Thymus (tissue), 11 donors: ENCODE measurements at regions not wholly inside any gene's neighbourhood (a gene's known extent, or its start where the extent isn't known, plus 50 kb on each side); places are given as distances from the start of the nearest gene placed in this dataset.
"Not testable (repeated sequence)": the region's sequence is repeated elsewhere in the genome, so short reads cannot be mapped to it uniquely, and the experiment has no call there.

Experiments
- DNase-seq, 9 donors: peaks; one replicate each; pipeline ENCODE4 v3.0.0-alpha.2; 2013; ENCODE audit warnings: low spot score in 9 of 9, low read depth in 6 of 9, missing footprints in 1 of 9
- H3K27ac ChIP-seq, 2 donors: one replicate each; pipeline ENCODE4 v1.5.1; 2013; ENCODE audit warnings: control low read depth in 1 of 2, low read depth in 1 of 2, low read length in 1 of 2, mild to moderate bottlenecking in 1 of 2, moderate library complexity in 1 of 2
- H3K27me3 ChIP-seq, 2 donors: one replicate each; pipeline ENCODE4 v1.5.1; 2013; ENCODE audit warnings: low read length in 1 of 2; ENCODE audit not compliant: control insufficient read depth in 2 of 2, insufficient read depth in 1 of 2
- H3K36me3 ChIP-seq, 2 donors: one replicate each; pipeline ENCODE4 v1.5.1; 2013; ENCODE audit warnings: low read length in 1 of 2, mild to moderate bottlenecking in 1 of 2, moderate library complexity in 1 of 2; ENCODE audit not compliant: control insufficient read depth in 2 of 2, insufficient read depth in 2 of 2
- H3K4me1 ChIP-seq, 2 donors: one replicate each; pipeline ENCODE4 v1.5.1; 2013; ENCODE audit warnings: low read length in 2 of 2; ENCODE audit not compliant: control insufficient read depth in 2 of 2, insufficient read depth in 2 of 2
- H3K4me3 ChIP-seq, 2 donors: one replicate each; pipeline ENCODE4 v1.5.1; 2013; ENCODE audit warnings: low read length in 2 of 2, control low read depth in 1 of 2, mild to moderate bottlenecking in 1 of 2
- H3K9me3 ChIP-seq, 2 donors: one replicate each; pipeline ENCODE4 v1.5.1; 2013; ENCODE audit warnings: low read length in 1 of 2, mild to moderate bottlenecking in 1 of 2; ENCODE audit not compliant: control insufficient read depth in 2 of 2, insufficient read depth in 1 of 2
- WGBS: extraction: QIAGEN DNeasy Blood & Tissue Kit; methylation state at CpG from one replicate; pipeline ENCODE4 v1.1.7; 2013; 5-methylcytosine and 5-hydroxymethylcytosine counted together
- donor health status: healthy.

DNA sequence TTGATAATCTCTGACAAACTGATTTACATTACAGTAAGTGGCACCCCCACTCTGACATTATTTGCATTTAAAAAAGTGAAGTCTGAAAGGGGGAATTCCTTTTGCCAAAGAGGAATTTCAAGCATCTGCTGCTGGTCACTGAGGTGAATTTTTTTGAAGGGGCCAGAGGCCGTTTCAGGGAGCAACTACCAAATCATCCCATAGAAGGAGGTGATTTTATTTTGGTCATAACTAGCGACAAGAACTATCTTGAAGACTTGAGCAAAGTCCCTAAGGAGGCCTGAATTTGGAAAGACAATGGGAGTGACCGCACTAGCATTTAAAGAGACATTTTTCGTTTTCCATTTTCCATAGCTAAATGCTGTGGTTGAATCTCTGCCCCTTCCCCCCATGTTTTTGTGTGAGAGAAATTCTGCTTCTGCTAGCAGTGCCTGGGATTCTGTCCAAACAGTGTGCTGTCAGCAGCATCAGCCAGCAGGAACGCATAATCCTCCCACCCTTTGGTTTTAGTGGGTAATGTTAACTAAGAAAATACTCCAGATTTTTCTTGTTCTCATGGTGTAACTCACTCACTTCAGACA lies 110.1 kb upstream of the MED14 start:
- WGBS: 89% methylated on average over 5 of the region's 5 CpGs
- H3K4me1 ChIP-seq: no peaks in the 10 kb centered on the region
- no peak overlapping the region for H3K27ac ChIP-seq
- no peaks in the 10 kb centered on the region for H3K27me3 ChIP-seq
- H3K36me3 ChIP-seq: no peaks in the 10 kb centered on the region
- H3K4me3 ChIP-seq: no peak overlapping the region
- H3K9me3 ChIP-seq: no peaks in the 10 kb centered on the region
- DNase-seq: no peak

DNA sequence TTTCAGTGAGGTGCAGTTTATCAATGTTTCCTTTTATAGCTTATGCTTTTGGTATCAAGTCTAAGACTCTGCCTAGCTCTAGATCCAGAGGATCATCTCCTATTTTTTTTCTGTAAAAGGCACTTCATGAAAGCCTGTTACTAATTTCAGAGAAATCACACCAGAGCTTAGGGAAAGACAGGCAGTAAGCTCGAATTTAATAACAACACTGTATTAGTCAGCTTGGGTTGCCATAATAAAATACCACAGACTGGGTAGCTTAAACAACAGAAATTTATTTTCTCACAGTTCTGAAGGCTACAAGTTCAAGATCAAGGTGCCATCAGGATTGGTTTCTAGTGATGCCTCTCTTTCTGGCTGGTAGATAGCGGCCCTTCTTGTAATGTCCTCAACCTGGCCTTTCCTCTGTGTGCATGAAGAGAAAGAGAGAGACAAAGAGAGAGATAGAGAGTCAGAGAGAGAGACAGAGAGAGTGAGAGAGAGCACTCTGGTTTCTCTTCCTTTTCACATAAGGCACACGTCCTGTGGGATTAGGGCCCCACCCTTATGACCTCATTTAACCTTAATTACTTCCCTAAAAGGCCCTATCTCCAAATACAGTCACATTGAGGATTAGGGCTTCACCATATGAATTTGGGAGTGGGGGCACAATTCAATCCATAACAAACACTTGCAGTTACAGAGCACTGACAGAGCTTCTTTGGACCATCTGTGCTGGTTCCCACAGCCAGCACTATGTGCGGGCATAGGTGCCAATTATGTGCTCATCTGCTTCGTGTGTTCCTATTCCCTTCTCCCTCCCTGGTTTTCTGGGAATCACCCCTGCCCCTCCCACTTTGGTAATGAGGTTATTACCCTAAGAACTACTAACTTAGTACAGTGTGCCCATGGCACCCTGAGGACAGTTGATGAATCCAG lies 114.8 kb upstream of the MED14 start:
- Histone ChIP-seq H3K4me3 (no peak overlapping the region), H3K9me3 (no peaks in the 10 kb centered on the region), H3K4me1 (no peaks in the 10 kb centered on the region), H3K27ac (no peak overlapping the region), H3K27me3 (no peaks in the 10 kb centered on the region), H3K36me3 (no peaks in the 10 kb centered on the region)
- WGBS: 97% methylated on average over 5 of the region's 5 CpGs
- no peak for DNase-seq

GRCh38 chrX:40852586-40852985 lies 117.2 kb upstream of the MED14 start:
- H3K4me3 ChIP-seq: no peak overlapping the region
- H3K36me3 ChIP-seq: no peaks in the 10 kb centered on the region
- no peak for DNase-seq
- H3K27me3 ChIP-seq: no peaks in the 10 kb centered on the region
- no peaks in the 10 kb centered on the region for H3K4me1 ChIP-seq
- no peak overlapping the region for H3K27ac ChIP-seq
- H3K9me3 ChIP-seq: no peaks in the 10 kb centered on the region

DNA sequence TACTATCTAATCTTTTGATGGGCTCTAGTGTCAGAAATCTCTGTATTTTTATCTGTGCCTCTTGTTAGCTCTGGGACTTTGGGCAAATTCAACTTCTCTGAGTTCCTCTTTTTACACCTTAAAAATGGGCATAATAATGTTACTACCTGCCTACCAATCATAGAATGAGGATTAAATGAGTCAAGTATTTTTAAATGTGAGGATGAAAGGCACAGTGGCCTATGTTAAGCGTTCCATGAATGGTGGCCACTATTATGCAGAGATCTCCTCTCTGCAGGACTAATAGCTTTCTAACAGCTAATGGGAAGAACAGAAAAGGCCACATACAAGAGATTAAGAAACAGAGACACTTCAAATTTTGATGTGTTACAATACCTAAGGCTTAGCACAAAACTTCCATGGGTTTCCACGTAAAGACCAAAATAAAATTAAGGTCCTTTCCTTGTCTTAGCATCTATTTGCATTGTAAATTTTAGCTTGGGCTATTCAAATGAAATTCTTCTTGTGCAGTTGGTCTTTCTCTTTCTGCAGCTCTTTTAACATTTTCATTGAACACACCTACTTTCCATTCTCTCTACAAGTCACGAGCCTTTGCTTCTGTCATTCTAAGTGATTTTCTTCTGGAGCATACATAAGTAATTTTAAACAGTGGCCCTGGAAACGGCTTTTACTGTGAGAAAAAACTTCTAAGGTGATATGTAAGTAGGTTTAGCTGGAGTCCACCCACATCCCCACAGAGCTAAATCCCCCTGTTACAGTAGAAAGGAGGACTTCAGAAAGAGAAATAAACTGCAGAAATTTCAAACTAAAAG lies 117.9 kb upstream of the MED14 start:
- Histone ChIP-seq H3K9me3 (no peaks in the 10 kb centered on the region), H3K36me3 (no peaks in the 10 kb centered on the region), H3K4me1 (no peaks in the 10 kb centered on the region), H3K27ac (no peak overlapping the region), H3K4me3 (no peak overlapping the region), H3K27me3 (no peaks in the 10 kb centered on the region)
- 90% methylated on average over 4 of the region's 4 CpGs for WGBS
- DNase-seq: no peak

DNA sequence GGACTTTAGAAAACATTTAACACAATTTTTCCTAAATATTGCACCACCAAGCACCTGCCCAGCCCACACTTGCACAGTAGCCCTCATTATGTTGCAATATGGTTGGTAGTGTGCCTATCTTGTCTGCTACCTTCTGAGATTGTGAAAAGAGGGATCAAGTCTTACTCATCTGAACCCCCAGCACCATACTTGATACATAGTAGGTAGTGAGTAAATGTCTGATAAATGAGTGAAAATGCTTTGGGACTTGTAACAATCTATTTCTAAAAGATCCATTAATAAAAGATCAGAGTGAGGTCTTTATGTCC lies 118.4 kb upstream of the MED14 start:
- Histone ChIP-seq H3K36me3 (no peaks in the 10 kb centered on the region), H3K27me3 (no peaks in the 10 kb centered on the region), H3K27ac (no peak overlapping the region), H3K4me1 (no peaks in the 10 kb centered on the region), H3K4me3 (no peak overlapping the region), H3K9me3 (no peaks in the 10 kb centered on the region)
- no peak for DNase-seq

DNA sequence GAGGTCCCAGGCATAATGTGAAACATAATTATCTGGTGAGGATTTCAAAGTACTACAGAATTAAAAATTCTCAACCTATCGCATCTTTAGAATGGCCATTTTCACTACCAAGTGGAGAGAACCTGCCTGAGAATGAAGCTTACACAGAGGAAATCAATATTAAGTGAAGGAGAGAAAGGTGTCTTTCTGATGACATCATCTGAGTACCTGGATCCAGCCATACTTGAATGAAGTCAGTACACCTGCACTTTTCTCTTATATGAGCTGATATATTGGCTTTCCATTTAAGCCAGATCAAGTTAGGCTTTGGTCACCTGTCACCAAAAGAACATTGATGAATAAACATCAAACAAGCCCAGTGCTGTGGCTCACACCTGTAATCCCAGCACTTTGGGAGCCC lies 118.9 kb upstream of the MED14 start:
- Histone ChIP-seq H3K27me3 (no peaks in the 10 kb centered on the region), H3K36me3 (no peaks in the 10 kb centered on the region), H3K27ac (no peak overlapping the region), H3K4me3 (no peak overlapping the region), H3K4me1 (no peaks in the 10 kb centered on the region), H3K9me3 (no peaks in the 10 kb centered on the region)
- DNase-seq: no peak
- 94% methylated on average over 1 of the region's 1 CpG for WGBS

DNA sequence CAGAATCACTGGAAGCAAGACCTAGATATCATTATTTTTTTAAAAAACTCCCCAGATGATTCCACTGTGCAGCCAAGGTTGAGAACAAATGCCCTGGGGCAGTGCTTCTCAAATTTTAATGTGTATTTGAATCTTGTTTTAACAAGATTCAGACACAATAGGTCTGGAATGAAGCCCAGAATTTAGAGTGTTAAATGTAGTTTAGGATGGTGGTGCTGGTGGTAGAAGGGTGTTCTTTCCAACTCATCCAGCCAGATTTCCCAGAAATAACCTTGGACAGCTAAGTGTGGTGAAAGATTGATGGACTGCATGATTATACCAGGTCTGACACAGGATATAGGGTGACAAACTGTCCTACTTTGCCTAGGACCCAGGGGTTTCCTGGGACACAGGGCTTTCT lies 120.1 kb upstream of the MED14 start:
- no peaks in the 10 kb centered on the region for H3K4me1 ChIP-seq
- DNase-seq: no peak
- H3K27me3 ChIP-seq: no peaks in the 10 kb centered on the region
- H3K4me3 ChIP-seq: no peak overlapping the region
- no peaks in the 10 kb centered on the region for H3K9me3 ChIP-seq
- H3K27ac ChIP-seq: no peak overlapping the region
- no peaks in the 10 kb centered on the region for H3K36me3 ChIP-seq

DNA sequence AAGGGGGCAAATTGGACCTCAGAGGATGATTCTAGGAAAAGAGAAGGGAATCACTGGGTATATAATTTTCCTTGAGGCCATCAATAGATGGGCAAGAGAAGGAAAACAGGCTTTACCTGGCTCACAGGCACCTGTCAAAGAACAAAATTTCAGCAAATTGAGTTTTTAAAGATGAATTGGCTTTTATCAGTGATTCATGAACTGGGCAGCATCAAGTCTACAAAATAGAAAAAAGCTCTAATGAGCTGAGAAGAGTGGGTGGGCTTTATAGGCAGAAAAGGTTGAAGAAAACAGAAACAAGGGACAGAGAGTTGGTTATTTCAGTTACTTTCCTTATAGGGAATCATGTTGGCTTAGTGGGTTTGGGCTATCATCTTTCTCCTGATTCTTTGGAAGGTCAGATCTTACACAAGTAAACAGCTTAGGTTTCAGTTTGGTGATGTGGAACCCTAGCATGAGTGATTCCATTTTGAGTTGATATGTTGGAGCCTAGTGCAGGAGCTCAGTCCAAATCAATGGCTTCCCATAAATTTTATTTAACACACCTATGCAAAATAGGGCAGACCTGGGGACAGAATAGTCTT lies 120.7 kb upstream of the MED14 start:
- Histone ChIP-seq H3K9me3 (no peaks in the 10 kb centered on the region), H3K27ac (no peak overlapping the region), H3K36me3 (no peaks in the 10 kb centered on the region), H3K4me1 (no peaks in the 10 kb centered on the region), H3K4me3 (no peak overlapping the region), H3K27me3 (no peaks in the 10 kb centered on the region)
- no peak for DNase-seq

DNA sequence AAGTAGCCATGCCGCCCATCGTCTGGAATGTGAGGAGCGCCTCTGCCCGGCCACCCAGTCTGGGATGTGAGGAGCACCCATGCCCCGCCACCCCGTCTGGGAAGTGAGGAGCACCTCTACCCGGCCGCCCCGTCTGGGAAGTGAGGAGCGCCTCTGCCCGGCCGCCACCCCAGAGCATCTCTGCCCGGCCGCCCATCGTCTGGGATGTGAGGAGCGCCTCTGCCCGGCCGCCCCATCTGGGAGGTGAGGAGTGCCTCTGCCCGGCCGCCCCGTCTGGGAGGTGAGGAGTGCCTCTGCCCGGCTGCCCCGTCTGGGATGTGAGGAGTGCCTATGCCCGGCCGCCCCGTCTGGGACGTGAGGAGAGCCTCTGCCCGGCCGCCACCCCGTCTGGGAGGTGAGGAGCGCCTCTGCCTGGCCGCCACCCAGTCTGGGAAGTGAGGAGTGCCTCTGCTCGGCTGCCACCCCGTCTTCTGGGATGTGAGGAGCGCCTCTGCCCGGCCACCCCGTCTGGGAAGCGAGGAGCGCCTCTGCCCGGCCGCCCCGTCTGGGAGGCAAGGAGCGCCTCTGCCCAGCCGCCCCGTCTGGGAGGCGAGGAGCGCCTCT lies 126.7 kb upstream of the MED14 start:
- not testable (repeated sequence) for DNase-seq, H3K27me3 ChIP-seq, H3K4me1 ChIP-seq, H3K9me3 ChIP-seq, H3K4me3 ChIP-seq, H3K27ac ChIP-seq, H3K36me3 ChIP-seq
- WGBS: 97% methylated on average over 47 of the region's 47 CpGs
